Pons (tissue), 1 donor: ENCODE measurements at regions not wholly inside any gene's neighbourhood (a gene's known extent, or its start where the extent isn't known, plus 50 kb on each side); places are given as distances from the start of the nearest gene placed in this dataset.

Experiments
- DNase-seq: peaks from one replicate; pipeline ENCODE4 v3.0.0-alpha.2; 2016; ENCODE audit warnings: low spot score

GRCh38 chr4:152159773-152160172 is 376.1 kb downstream of the FBXW7 start:
- no peak for DNase-seq

- no peak for DNase-seq
Measured at GRCh38 chr4:152158225-152158624, 377.7 kb downstream of the FBXW7 start.

GRCh38 chr4:152157629-152158028 is 378.3 kb downstream of the FBXW7 start:
- DNase-seq = no peak

GRCh38 chr4:152156442-152156841 is 379.4 kb downstream of the FBXW7 start:
- no peak for DNase-seq

GRCh38 chr4:152155070-152155469 is 380.8 kb downstream of the FBXW7 start:
- no peak for DNase-seq

GRCh38 chr4:152154433-152154832 is 381.5 kb downstream of the FBXW7 start:
- DNase-seq = no peak

- DNase-seq = no peak
Measured at GRCh38 chr4:152153476-152154270, 382.2 kb downstream of the FBXW7 start.

GRCh38 chr4:152150214-152150613 is 385.7 kb downstream of the FBXW7 start:
- DNase-seq = no peak

- no peak for DNase-seq
Measured at GRCh38 chr4:152149745-152150144, 386.1 kb downstream of the FBXW7 start.

GRCh38 chr4:152148057-152148456 is 387.2 kb upstream of the GATB start:
- DNase-seq = no peak

- no peak for DNase-seq
Measured at GRCh38 chr4:152146244-152146643, 385.4 kb upstream of the GATB start.

- DNase-seq = no peak
Measured at GRCh38 chr4:152143806-152144205, 383.0 kb upstream of the GATB start.

- DNase-seq = no peak
Measured at GRCh38 chr4:152138451-152138850, 377.6 kb upstream of the GATB start.

GRCh38 chr4:152132776-152133175 is 372.0 kb upstream of the GATB start:
- no peak for DNase-seq

- no peak for DNase-seq
Measured at GRCh38 chr4:152128356-152128755, 367.5 kb upstream of the GATB start.

GRCh38 chr4:152126238-152126637 is 365.4 kb upstream of the GATB start:
- no peak for DNase-seq

- DNase-seq = no peak
Measured at GRCh38 chr4:152118819-152119553, 358.2 kb upstream of the GATB start.

GRCh38 chr4:152117933-152118507 is 357.2 kb upstream of the GATB start:
- DNase-seq = no peak

- DNase-seq = no peak
Measured at GRCh38 chr4:152117520-152117919, 356.7 kb upstream of the GATB start.

GRCh38 chr4:152117054-152117453 is 356.2 kb upstream of the GATB start:
- no peak for DNase-seq

- DNase-seq = no peak
Measured at GRCh38 chr4:152115794-152116193, 355.0 kb upstream of the GATB start.

- DNase-seq = no peak
Measured at GRCh38 chr4:152115118-152115517, 354.3 kb upstream of the GATB start.

GRCh38 chr4:152114562-152114961 is 353.8 kb upstream of the GATB start:
- no peak for DNase-seq
